HG03432 (cell line): ENCODE measurements at regions not wholly inside any gene's neighbourhood (a gene's known extent, or its start where the extent isn't known, plus 50 kb on each side); places are given as distances from the start of the nearest gene placed in this dataset.
"Not testable (repeated sequence)": the region's sequence is repeated elsewhere in the genome, so short reads cannot be mapped to it uniquely, and the experiment has no call there.

Experiments used
- ATAC-seq: cut with Tn5 transposase; IDR thresholded peaks from one replicate; pipeline ENCODE4 v1.9.1; 2021; ENCODE audit warnings: mild to moderate bottlenecking, moderate library complexity; ENCODE audit not compliant: unreplicated experiment

- no peak for ATAC-seq
Observed at GRCh38 chr9:78896479-78896878, 599.6 kb downstream of the PSAT1 start.

- ATAC-seq: no peak
Observed at GRCh38 chr9:78898234-78898633, 601.3 kb downstream of the PSAT1 start.

GRCh38 chr9:78899006-78899405, 602.1 kb downstream of the PSAT1 start:
- no peak for ATAC-seq

GRCh38 chr9:78900500-78900899, 603.6 kb downstream of the PSAT1 start:
- ATAC-seq: no peak

GRCh38 chr9:78902051-78902450, 605.1 kb downstream of the PSAT1 start:
- no peak for ATAC-seq

- no peak for ATAC-seq
Observed at GRCh38 chr9:78903581-78903980, 606.7 kb downstream of the PSAT1 start.

GRCh38 chr9:78904686-78905085, 607.8 kb downstream of the PSAT1 start:
- no peak for ATAC-seq

- ATAC-seq: no peak
Observed at GRCh38 chr9:78905387-78905786, 608.5 kb downstream of the PSAT1 start.

- ATAC-seq: no peak
Observed at GRCh38 chr9:78905986-78906755, 609.2 kb downstream of the PSAT1 start.

GRCh38 chr9:78909566-78909965, 612.6 kb downstream of the PSAT1 start:
- no peak for ATAC-seq

- not testable (repeated sequence) for ATAC-seq
Observed at GRCh38 chr9:78916884-78917283, 620.0 kb downstream of the PSAT1 start.

- ATAC-seq: no peak
Observed at GRCh38 chr9:78918976-78919375, 622.1 kb downstream of the PSAT1 start.

GRCh38 chr9:78919701-78920100, 622.8 kb downstream of the PSAT1 start:
- no peak for ATAC-seq

GRCh38 chr9:78921341-78921740, 624.4 kb downstream of the PSAT1 start:
- ATAC-seq: no peak

GRCh38 chr9:78923966-78924659, 627.2 kb downstream of the PSAT1 start:
- ATAC-seq: no peak

- no peak for ATAC-seq
Observed at GRCh38 chr9:78927099-78927940, 630.4 kb downstream of the PSAT1 start.

GRCh38 chr9:78928625-78929405, 631.9 kb downstream of the PSAT1 start:
- ATAC-seq: no peak

- ATAC-seq: no peak
Observed at GRCh38 chr9:78930281-78930680, 633.4 kb downstream of the PSAT1 start.

- no peak for ATAC-seq
Observed at GRCh38 chr9:78932849-78933627, 636.1 kb downstream of the PSAT1 start.

GRCh38 chr9:78934880-78935279, 636.9 kb upstream of the TLE4 start:
- no peak for ATAC-seq
